ENCODE measurements at regions not wholly inside any gene's neighbourhood (a gene's known extent, or its start where the extent isn't known, plus 50 kb on each side); places are given as distances from the start of the nearest gene placed in this dataset.

- H3K27ac ChIP-seq (ENCODE audit: low read depth in 2 of 2, low read length in 1 of 2), result no peak overlapping the region
- H2AFZ ChIP-seq (ENCODE audit: low read depth), result no peak overlapping the region
- H3K79me2 ChIP-seq (ENCODE audit: insufficient read depth), result no peaks in the 10 kb centered on the region
- DNase-seq, result no peak
- no peaks in the 10 kb centered on the region for H3K27me3 ChIP-seq (ENCODE audit: insufficient read depth)
- no peak for TF ChIP-seq MAX (IDR thresholded peaks at IDR 0.05; ENCODE audit: low read depth)
- TF ChIP-seq MEF2A (IDR thresholded peaks at IDR 0.05; ENCODE audit: borderline replicate concordance, low read depth), result no peak
- TF ChIP-seq NRF1 (IDR thresholded peaks at IDR 0.05; ENCODE audit: low read depth, low read length), result no peak
- TF ChIP-seq SMC3 (IDR thresholded peaks at IDR 0.05; ENCODE audit: low read depth, low read length), result no peak
- no peak for TF ChIP-seq FOXM1 (IDR thresholded peaks at IDR 0.05; ENCODE audit: low read depth)
- TF ChIP-seq ZBTB33 (IDR thresholded peaks at IDR 0.05; ENCODE audit: borderline replicate concordance, low read depth), result no peak
- TF ChIP-seq JUND (IDR thresholded peaks at IDR 0.05), result no peak
- no peak for TF ChIP-seq RFX5 (IDR thresholded peaks at IDR 0.05; ENCODE audit: low read length)
- no peak for TF ChIP-seq YY1 (IDR thresholded peaks at IDR 0.05; ENCODE audit: low read depth)
- TF ChIP-seq SIN3A (IDR thresholded peaks at IDR 0.05; ENCODE audit: borderline replicate concordance, low read depth, low read length), result no peak
- no peak for TF ChIP-seq EZH2phosphoT487 (IDR thresholded peaks at IDR 0.05; ENCODE audit: borderline replicate concordance, low read depth)
- TF ChIP-seq POLR2AphosphoS5 (IDR thresholded peaks at IDR 0.05; ENCODE audit: low read depth, low read length), result no peak
- no peak for TF ChIP-seq MXI1 (IDR thresholded peaks at IDR 0.05; ENCODE audit: low read depth, low read length)
- TF ChIP-seq RAD21 (IDR thresholded peaks at IDR 0.05; ENCODE audit: low read length), result no peak
- TF ChIP-seq GATA2 (CRISPR knock-in tag; IDR thresholded peaks at IDR 0.05), result no peak
- no peaks in the 10 kb centered on the region for H3F3A ChIP-seq (replicated peaks; ENCODE audit: insufficient read depth)
- no peaks in the 10 kb centered on the region for H3K9me3 ChIP-seq
- H3K36me3 ChIP-seq (replicated peaks in 1 of 2; ENCODE audit: control insufficient read depth in 1 of 2, insufficient read depth in 2 of 2, low read length in 1 of 2), result no peaks in the 10 kb centered on the region
- no peak overlapping the region for H3K9ac ChIP-seq
- H3K4me3 ChIP-seq (ENCODE audit: low read depth in 2 of 2, low read length in 1 of 2), result no peak overlapping the region
- ChIA-PET CTCF (interaction anchor here (0.5 kb wide), 1 partner anchor 538 kb away, joined by 3 read pairs; no protein-coding TSS in a partner anchor), POLR2A (no interaction called here)
- H3K9me2 ChIP-seq, result no peaks in the 10 kb centered on the region
- no peak overlapping the region for H3K4me2 ChIP-seq
- 4% methylated on average over 3 of the region's 3 CpGs for WGBS (ENCODE audit: low lambda C conversion rate)
- H3K4me1 ChIP-seq (ENCODE audit: control insufficient read depth in 1 of 2, insufficient read depth in 2 of 2, low read depth in 1 of 2, low read length in 1 of 2), result no peaks in the 10 kb centered on the region
- no peaks in the 10 kb centered on the region for H4K20me1 ChIP-seq (ENCODE audit: insufficient read depth)
Measured at GRCh38 chr2:208708486-208708885, 301.9 kb downstream of the PTH2R start.

- H3K9me2 ChIP-seq, result no peaks in the 10 kb centered on the region
- H3K36me3 ChIP-seq (replicated peaks in 1 of 2; ENCODE audit: control insufficient read depth in 1 of 2, insufficient read depth in 2 of 2, low read length in 1 of 2), result no peaks in the 10 kb centered on the region
- no peaks in the 10 kb centered on the region for H3K79me2 ChIP-seq (ENCODE audit: insufficient read depth)
- no peak overlapping the region for H3K9ac ChIP-seq
- H3F3A ChIP-seq (replicated peaks; ENCODE audit: insufficient read depth), result no peaks in the 10 kb centered on the region
- no peak for DNase-seq
- H3K4me2 ChIP-seq, result no peak overlapping the region
- H3K4me1 ChIP-seq (ENCODE audit: control insufficient read depth in 1 of 2, insufficient read depth in 2 of 2, low read depth in 1 of 2, low read length in 1 of 2), result no peaks in the 10 kb centered on the region
- H3K9me3 ChIP-seq, result no peaks in the 10 kb centered on the region
- no peak overlapping the region for H3K27ac ChIP-seq (ENCODE audit: low read depth in 2 of 2, low read length in 1 of 2)
- no peak overlapping the region for H2AFZ ChIP-seq (ENCODE audit: low read depth)
- CTCF ChIA-PET, result no interaction called here
- TF ChIP-seq TEAD4 (IDR thresholded peaks at IDR 0.05; ENCODE audit: borderline replicate concordance, insufficient read depth) (no peak), ZBTB33 (IDR thresholded peaks at IDR 0.05; ENCODE audit: borderline replicate concordance, low read depth) (no peak), RFX5 (IDR thresholded peaks at IDR 0.05; ENCODE audit: low read length) (no peak), RXRA (IDR thresholded peaks at IDR 0.05; ENCODE audit: borderline replicate concordance, low read depth) (no peak), POLR2AphosphoS5 (IDR thresholded peaks at IDR 0.05; ENCODE audit: low read depth, low read length) (no peak), NFIC (IDR thresholded peaks at IDR 0.05; ENCODE audit: borderline replicate concordance) (no peak)
- TF ChIP-seq, protein P1, sequence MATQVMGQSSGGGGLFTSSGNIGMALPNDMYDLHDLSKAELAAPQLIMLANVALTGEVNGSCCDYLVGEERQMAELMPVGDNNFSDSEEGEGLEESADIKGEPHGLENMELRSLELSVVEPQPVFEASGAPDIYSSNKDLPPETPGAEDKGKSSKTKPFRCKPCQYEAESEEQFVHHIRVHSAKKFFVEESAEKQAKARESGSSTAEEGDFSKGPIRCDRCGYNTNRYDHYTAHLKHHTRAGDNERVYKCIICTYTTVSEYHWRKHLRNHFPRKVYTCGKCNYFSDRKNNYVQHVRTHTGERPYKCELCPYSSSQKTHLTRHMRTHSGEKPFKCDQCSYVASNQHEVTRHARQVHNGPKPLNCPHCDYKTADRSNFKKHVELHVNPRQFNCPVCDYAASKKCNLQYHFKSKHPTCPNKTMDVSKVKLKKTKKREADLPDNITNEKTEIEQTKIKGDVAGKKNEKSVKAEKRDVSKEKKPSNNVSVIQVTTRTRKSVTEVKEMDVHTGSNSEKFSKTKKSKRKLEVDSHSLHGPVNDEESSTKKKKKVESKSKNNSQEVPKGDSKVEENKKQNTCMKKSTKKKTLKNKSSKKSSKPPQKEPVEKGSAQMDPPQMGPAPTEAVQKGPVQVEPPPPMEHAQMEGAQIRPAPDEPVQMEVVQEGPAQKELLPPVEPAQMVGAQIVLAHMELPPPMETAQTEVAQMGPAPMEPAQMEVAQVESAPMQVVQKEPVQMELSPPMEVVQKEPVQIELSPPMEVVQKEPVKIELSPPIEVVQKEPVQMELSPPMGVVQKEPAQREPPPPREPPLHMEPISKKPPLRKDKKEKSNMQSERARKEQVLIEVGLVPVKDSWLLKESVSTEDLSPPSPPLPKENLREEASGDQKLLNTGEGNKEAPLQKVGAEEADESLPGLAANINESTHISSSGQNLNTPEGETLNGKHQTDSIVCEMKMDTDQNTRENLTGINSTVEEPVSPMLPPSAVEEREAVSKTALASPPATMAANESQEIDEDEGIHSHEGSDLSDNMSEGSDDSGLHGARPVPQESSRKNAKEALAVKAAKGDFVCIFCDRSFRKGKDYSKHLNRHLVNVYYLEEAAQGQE (IDR thresholded peaks at IDR 0.05; ENCODE audit: low read depth, low read length), result no peak
- POLR2A ChIA-PET, result no interaction called here
- no peak overlapping the region for H3K4me3 ChIP-seq (ENCODE audit: low read depth in 2 of 2, low read length in 1 of 2)
- H3K27me3 ChIP-seq (ENCODE audit: insufficient read depth), result no peaks in the 10 kb centered on the region
- no peaks in the 10 kb centered on the region for H4K20me1 ChIP-seq (ENCODE audit: insufficient read depth)
Measured at GRCh38 chr2:208711598-208711997, 305.0 kb downstream of the PTH2R start.

Measured in SK-N-SH (cell line).